Smooth muscle cell (in vitro differentiated cells): ENCODE measurements at regions not wholly inside any gene's neighbourhood (a gene's known extent, or its start where the extent isn't known, plus 50 kb on each side); places are given as distances from the start of the nearest gene placed in this dataset.

ENCODE experiments used
- DNase-seq: peaks from one replicate; lab custom pipeline; 2025; ENCODE audit not compliant: unreplicated experiment; lab: John Stamatoyannopoulos, UW
- H2AFZ ChIP-seq: fragments of 200-600 bp; sonication (generic); 2 replicates; pipeline ENCODE4 v1.6.0; 2016; ENCODE audit warnings: antibody characterized with exemption, low read depth, mild to moderate bottlenecking
- H3F3A ChIP-seq: fragments of 200-600 bp; sonication (generic); 2 replicates; pipeline ENCODE4 v1.6.0; 2017; ENCODE audit warnings: antibody characterized with exemption, low read depth
- H3K27ac ChIP-seq: fragments of 200-600 bp; sonication (generic); 2 replicates; pipeline ENCODE4 v1.5.1; 2016; ENCODE audit warnings: low read depth, mild to moderate bottlenecking
- H3K27me3 ChIP-seq: fragments of 200-600 bp; sonication (generic); 2 replicates; pipeline ENCODE4 v1.6.1; 2016; ENCODE audit warnings: low read depth, mild to moderate bottlenecking
- H3K36me3 ChIP-seq: fragments of 200-600 bp; sonication (generic); 2 replicates; pipeline ENCODE4 v1.5.1; 2016; ENCODE audit warnings: low read depth
- H3K4me1 ChIP-seq: fragments of 200-600 bp; sonication (generic); 2 replicates; pipeline ENCODE4 v1.5.1; 2016; ENCODE audit warnings: low read depth
- H3K4me2 ChIP-seq: fragments of 200-600 bp; sonication (generic); 2 replicates; pipeline ENCODE4 v1.6.0; 2016; ENCODE audit warnings: mild to moderate bottlenecking
- H3K4me3 ChIP-seq: fragments of 200-600 bp; sonication (generic); 2 replicates; pipeline ENCODE4 v1.5.1; 2016; ENCODE audit warnings: mild to moderate bottlenecking
- H3K79me2 ChIP-seq: fragments of 200-600 bp; sonication (generic); 2 replicates; pipeline ENCODE4 v1.6.0; 2016; ENCODE audit warnings: low read depth, mild to moderate bottlenecking
- H3K9ac ChIP-seq: fragments of 200-600 bp; sonication (generic); 2 replicates; pipeline ENCODE4 v1.6.0; 2016; ENCODE audit warnings: low read depth
- H3K9me3 ChIP-seq: fragments of 200-600 bp; sonication (generic); replicated peaks from 2 replicates; pipeline ENCODE4 v1.5.1; 2016; ENCODE audit warnings: low read depth
- H4K20me1 ChIP-seq: fragments of 200-600 bp; sonication (generic); 2 replicates; pipeline ENCODE4 v1.6.0; 2016; ENCODE audit warnings: low read depth
- WGBS: methylation state at CpG from one replicate; pipeline ENCODE4 v1.1.7; 2016; ENCODE audit warnings: low lambda C conversion rate; 5-methylcytosine and 5-hydroxymethylcytosine counted together
- TF ChIP-seq, protein P1 (sequence below): fragments of 200-600 bp; sonication (generic); IDR thresholded peaks from 2 replicates; pipeline ENCODE4 v1.5.1; 2017; ENCODE audit warnings: borderline replicate concordance, mild to moderate bottlenecking, antibody characterized with exemption; ENCODE audit not compliant: insufficient read depth, poor library complexity, severe bottlenecking

DNA sequence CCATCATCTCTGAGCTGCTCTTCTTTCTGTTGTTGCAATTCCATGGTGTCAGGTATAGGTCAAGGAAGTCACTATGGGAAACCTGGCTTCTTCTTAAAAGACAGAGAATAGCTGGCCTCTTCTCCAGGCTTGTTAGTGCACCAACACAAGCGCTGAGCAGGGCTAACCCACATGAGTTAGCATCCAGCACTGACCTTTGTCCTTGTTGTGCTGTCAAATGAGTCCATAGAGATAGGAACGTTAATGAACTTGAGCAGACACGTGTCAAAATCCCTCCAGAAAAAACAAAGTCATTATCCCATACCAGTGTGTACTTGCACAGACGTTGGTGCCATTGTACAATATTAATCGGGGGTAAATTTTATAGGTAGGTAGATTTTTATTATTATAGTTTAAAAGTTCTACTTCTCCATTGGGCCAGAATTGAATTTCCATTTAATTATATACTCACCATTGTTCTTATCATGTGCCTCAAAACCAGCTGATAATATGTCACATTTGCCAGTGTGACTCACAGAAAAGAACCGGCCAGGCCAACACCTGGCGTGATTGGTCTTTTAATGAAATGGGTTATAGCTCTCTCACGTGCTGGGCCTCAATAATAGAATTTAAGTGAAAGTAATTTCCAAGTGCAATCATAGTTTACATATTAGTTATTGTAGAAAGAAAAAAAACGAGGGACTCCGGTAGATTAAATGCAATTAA lies 468.8 kb upstream of the MGMT start:
- H3K9me3 ChIP-seq: no peaks in the 10 kb centered on the region
- no peaks in the 10 kb centered on the region for H3K36me3 ChIP-seq
- TF ChIP-seq, protein P1, sequence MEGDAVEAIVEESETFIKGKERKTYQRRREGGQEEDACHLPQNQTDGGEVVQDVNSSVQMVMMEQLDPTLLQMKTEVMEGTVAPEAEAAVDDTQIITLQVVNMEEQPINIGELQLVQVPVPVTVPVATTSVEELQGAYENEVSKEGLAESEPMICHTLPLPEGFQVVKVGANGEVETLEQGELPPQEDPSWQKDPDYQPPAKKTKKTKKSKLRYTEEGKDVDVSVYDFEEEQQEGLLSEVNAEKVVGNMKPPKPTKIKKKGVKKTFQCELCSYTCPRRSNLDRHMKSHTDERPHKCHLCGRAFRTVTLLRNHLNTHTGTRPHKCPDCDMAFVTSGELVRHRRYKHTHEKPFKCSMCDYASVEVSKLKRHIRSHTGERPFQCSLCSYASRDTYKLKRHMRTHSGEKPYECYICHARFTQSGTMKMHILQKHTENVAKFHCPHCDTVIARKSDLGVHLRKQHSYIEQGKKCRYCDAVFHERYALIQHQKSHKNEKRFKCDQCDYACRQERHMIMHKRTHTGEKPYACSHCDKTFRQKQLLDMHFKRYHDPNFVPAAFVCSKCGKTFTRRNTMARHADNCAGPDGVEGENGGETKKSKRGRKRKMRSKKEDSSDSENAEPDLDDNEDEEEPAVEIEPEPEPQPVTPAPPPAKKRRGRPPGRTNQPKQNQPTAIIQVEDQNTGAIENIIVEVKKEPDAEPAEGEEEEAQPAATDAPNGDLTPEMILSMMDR: no peak
- no peak overlapping the region for H3K9ac ChIP-seq
- no peak overlapping the region for H2AFZ ChIP-seq
- H3K4me2 ChIP-seq: no peak overlapping the region
- no peaks in the 10 kb centered on the region for H3K79me2 ChIP-seq
- 89% methylated on average over 10 of the region's 10 CpGs for WGBS
- no peak overlapping the region for H3K27ac ChIP-seq
- DNase-seq: no peak
- peaks cover 7% of the 10 kb centered on the region for H3K27me3 ChIP-seq
- H4K20me1 ChIP-seq: no peaks in the 10 kb centered on the region
- no peaks in the 10 kb centered on the region for H3K4me1 ChIP-seq
- H3F3A ChIP-seq: no peaks in the 10 kb centered on the region
- H3K4me3 ChIP-seq: no peak overlapping the region

DNA sequence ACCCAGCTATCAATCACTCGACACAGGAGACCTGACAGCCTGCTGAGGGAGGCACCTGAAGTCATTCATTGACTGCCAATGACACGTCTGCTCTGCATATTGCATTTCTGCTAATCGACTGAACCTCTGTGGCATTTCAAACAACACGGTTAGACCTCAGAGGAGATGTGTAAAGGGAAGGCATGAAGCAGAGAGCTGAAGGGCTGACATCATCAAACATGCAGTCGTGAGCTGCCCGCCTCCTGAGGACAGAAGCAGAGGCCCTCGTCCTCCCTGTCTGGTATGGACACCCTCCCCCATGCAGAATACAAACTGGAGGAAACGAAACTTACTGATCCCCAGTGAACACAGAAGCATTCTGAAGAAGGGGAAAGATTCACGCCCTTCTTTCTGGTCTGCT lies 462.6 kb upstream of the MGMT start:
- H3K27me3 ChIP-seq: no peaks in the 10 kb centered on the region
- no peak overlapping the region for H2AFZ ChIP-seq
- no peak overlapping the region for H3K27ac ChIP-seq
- no peak overlapping the region for H3K9ac ChIP-seq
- no peaks in the 10 kb centered on the region for H3K79me2 ChIP-seq
- H3K36me3 ChIP-seq: no peaks in the 10 kb centered on the region
- H3F3A ChIP-seq: no peaks in the 10 kb centered on the region
- WGBS: 70% methylated on average over 9 of the region's 9 CpGs
- TF ChIP-seq, protein P1: no peak
- H3K4me2 ChIP-seq: no peak overlapping the region
- H4K20me1 ChIP-seq: no peaks in the 10 kb centered on the region
- H3K4me1 ChIP-seq: no peaks in the 10 kb centered on the region
- H3K4me3 ChIP-seq: no peak overlapping the region
- H3K9me3 ChIP-seq: peaks cover 5% of the 10 kb centered on the region
- DNase-seq: no peak

DNA sequence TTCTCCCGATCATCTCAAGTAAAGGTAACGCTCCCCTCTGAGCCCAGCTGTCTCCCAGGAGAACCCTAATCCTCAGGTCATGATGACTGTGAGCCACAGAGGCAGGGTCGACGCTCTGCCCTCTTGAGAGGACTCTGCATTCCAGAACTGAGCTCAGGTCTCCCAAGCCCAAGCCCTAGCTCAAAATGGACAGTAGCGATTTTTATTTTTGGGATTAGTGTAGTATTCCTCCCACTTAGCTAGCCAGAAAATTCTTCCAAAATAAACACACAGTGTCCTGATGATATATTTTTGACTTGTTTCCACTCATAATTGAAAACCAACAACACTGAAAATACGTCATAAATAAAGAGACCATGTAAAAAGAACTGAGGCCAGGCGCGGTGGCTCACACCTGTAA lies 462.0 kb upstream of the MGMT start:
- H3K9me3 ChIP-seq: peaks cover 5% of the 10 kb centered on the region
- no peaks in the 10 kb centered on the region for H3K4me1 ChIP-seq
- no peak overlapping the region for H2AFZ ChIP-seq
- 95% methylated on average over 8 of the region's 8 CpGs for WGBS
- no peaks in the 10 kb centered on the region for H4K20me1 ChIP-seq
- TF ChIP-seq, protein P1: no peak
- no peak overlapping the region for H3K27ac ChIP-seq
- H3K36me3 ChIP-seq: no peaks in the 10 kb centered on the region
- no peaks in the 10 kb centered on the region for H3K27me3 ChIP-seq
- H3K4me2 ChIP-seq: no peak overlapping the region
- no peak for DNase-seq
- no peaks in the 10 kb centered on the region for H3K79me2 ChIP-seq
- H3F3A ChIP-seq: no peaks in the 10 kb centered on the region
- no peak overlapping the region for H3K9ac ChIP-seq
- no peak overlapping the region for H3K4me3 ChIP-seq

DNA sequence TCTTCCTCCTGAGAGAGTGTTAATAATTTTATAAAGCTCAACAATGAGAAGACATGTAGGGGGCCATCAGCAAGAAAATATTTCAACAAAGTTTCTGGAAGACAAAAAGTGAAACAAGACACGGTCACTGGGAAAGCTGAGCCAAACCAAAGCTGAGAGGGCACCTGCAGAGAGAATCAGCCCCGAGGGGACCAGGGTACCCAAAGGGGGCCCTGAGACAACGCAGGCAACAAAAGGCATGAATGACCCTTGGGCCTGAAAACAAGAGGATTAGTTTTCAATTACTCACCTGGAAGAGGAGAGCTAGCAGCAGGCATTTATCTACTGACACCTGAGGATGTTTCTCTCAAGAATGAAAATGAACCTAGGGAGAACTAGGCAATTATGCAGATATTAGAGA lies 461.2 kb upstream of the MGMT start:
- DNase-seq: no peak
- Histone ChIP-seq H3K4me2 (no peak overlapping the region), H3K27me3 (no peaks in the 10 kb centered on the region), H3F3A (no peaks in the 10 kb centered on the region), H3K4me3 (no peak overlapping the region), H3K4me1 (no peaks in the 10 kb centered on the region), H4K20me1 (no peaks in the 10 kb centered on the region), H2AFZ (no peak overlapping the region), H3K79me2 (no peaks in the 10 kb centered on the region), H3K9ac (no peak overlapping the region), H3K9me3 (peaks cover 5% of the 10 kb centered on the region), H3K27ac (no peak overlapping the region), H3K36me3 (no peaks in the 10 kb centered on the region)
- TF ChIP-seq, protein P1: no peak
- 65% methylated on average over 3 of the region's 3 CpGs for WGBS
